ENCODE measurements at regions not wholly inside any gene's neighbourhood (a gene's known extent, or its start where the extent isn't known, plus 50 kb on each side); places are given as distances from the start of the nearest gene placed in this dataset.

GRCh38 chr13:62964522-62964921 is 1548.9 kb upstream of the PCDH20 start:
- Mint-ChIP-seq H3K27ac (no peak overlapping the region), H3K27me3 (no peaks in the 10 kb centered on the region), H3K4me3 (no peak overlapping the region), H3K4me1 (ENCODE audit: low read depth) (no peaks in the 10 kb centered on the region), H3K36me3 (no peaks in the 10 kb centered on the region), H3K9me3 (ENCODE audit: low read depth) (peaks cover 13% of the 10 kb centered on the region)

GRCh38 chr13:62960723-62961122 is 1545.1 kb upstream of the PCDH20 start:
- Mint-ChIP-seq H3K4me3 (no peak overlapping the region), H3K9me3 (ENCODE audit: low read depth) (peaks cover 9% of the 10 kb centered on the region), H3K27ac (no peak overlapping the region), H3K36me3 (no peaks in the 10 kb centered on the region), H3K27me3 (no peaks in the 10 kb centered on the region), H3K4me1 (ENCODE audit: low read depth) (no peaks in the 10 kb centered on the region)

GRCh38 chr13:62933809-62934208 is 1518.2 kb upstream of the PCDH20 start:
- Mint-ChIP-seq H3K4me1 (ENCODE audit: low read depth) (no peaks in the 10 kb centered on the region), H3K9me3 (ENCODE audit: low read depth) (peaks cover 3% of the 10 kb centered on the region), H3K36me3 (no peaks in the 10 kb centered on the region), H3K4me3 (no peak overlapping the region), H3K27me3 (no peaks in the 10 kb centered on the region), H3K27ac (no peak overlapping the region)

GRCh38 chr13:62932256-62932883 is 1516.7 kb upstream of the PCDH20 start:
- no peak overlapping the region for H3K27ac Mint-ChIP-seq
- peaks cover 3% of the 10 kb centered on the region for H3K9me3 Mint-ChIP-seq (ENCODE audit: low read depth)
- no peaks in the 10 kb centered on the region for H3K36me3 Mint-ChIP-seq
- no peak overlapping the region for H3K4me3 Mint-ChIP-seq
- H3K27me3 Mint-ChIP-seq, result no peaks in the 10 kb centered on the region
- H3K4me1 Mint-ChIP-seq (ENCODE audit: low read depth), result no peaks in the 10 kb centered on the region

- Mint-ChIP-seq H3K27ac (no peak overlapping the region), H3K27me3 (no peaks in the 10 kb centered on the region), H3K4me3 (no peak overlapping the region), H3K4me1 (ENCODE audit: low read depth) (no peaks in the 10 kb centered on the region), H3K36me3 (no peaks in the 10 kb centered on the region), H3K9me3 (ENCODE audit: low read depth) (peaks cover 3% of the 10 kb centered on the region)
These were observed 1516.2 kb upstream of the PCDH20 start for GRCh38 chr13:62931853-62932252.

- Mint-ChIP-seq H3K4me1 (ENCODE audit: low read depth) (no peaks in the 10 kb centered on the region), H3K9me3 (ENCODE audit: low read depth) (peaks cover 3% of the 10 kb centered on the region), H3K27ac (no peak overlapping the region), H3K27me3 (no peaks in the 10 kb centered on the region), H3K36me3 (no peaks in the 10 kb centered on the region), H3K4me3 (no peak overlapping the region)
These were observed 1508.7 kb upstream of the PCDH20 start for GRCh38 chr13:62924395-62924794.

- Mint-ChIP-seq H3K4me1 (ENCODE audit: low read depth) (no peaks in the 10 kb centered on the region), H3K4me3 (no peak overlapping the region), H3K9me3 (ENCODE audit: low read depth) (no peaks in the 10 kb centered on the region), H3K27me3 (no peaks in the 10 kb centered on the region), H3K36me3 (no peaks in the 10 kb centered on the region), H3K27ac (no peak overlapping the region)
These were observed 1504.5 kb upstream of the PCDH20 start for GRCh38 chr13:62920159-62920558.

GRCh38 chr13:62919491-62919890 is 1503.8 kb upstream of the PCDH20 start:
- Mint-ChIP-seq H3K27me3 (no peaks in the 10 kb centered on the region), H3K36me3 (no peaks in the 10 kb centered on the region), H3K4me1 (ENCODE audit: low read depth) (no peaks in the 10 kb centered on the region), H3K4me3 (no peak overlapping the region), H3K9me3 (ENCODE audit: low read depth) (no peaks in the 10 kb centered on the region), H3K27ac (no peak overlapping the region)

- no peak overlapping the region for H3K4me3 Mint-ChIP-seq
- no peaks in the 10 kb centered on the region for H3K36me3 Mint-ChIP-seq
- no peaks in the 10 kb centered on the region for H3K9me3 Mint-ChIP-seq (ENCODE audit: low read depth)
- H3K27ac Mint-ChIP-seq, result no peak overlapping the region
- H3K27me3 Mint-ChIP-seq, result no peaks in the 10 kb centered on the region
- no peaks in the 10 kb centered on the region for H3K4me1 Mint-ChIP-seq (ENCODE audit: low read depth)
These were observed 1495.0 kb upstream of the PCDH20 start for GRCh38 chr13:62910541-62911060.

- H3K9me3 Mint-ChIP-seq (ENCODE audit: low read depth), result no peaks in the 10 kb centered on the region
- H3K27ac Mint-ChIP-seq, result no peak overlapping the region
- no peak overlapping the region for H3K4me3 Mint-ChIP-seq
- no peaks in the 10 kb centered on the region for H3K27me3 Mint-ChIP-seq
- no peaks in the 10 kb centered on the region for H3K36me3 Mint-ChIP-seq
- no peaks in the 10 kb centered on the region for H3K4me1 Mint-ChIP-seq (ENCODE audit: low read depth)
These were observed 1492.7 kb upstream of the PCDH20 start for GRCh38 chr13:62908321-62908720.

- Mint-ChIP-seq H3K36me3 (no peaks in the 10 kb centered on the region), H3K4me1 (ENCODE audit: low read depth) (no peaks in the 10 kb centered on the region), H3K4me3 (no peak overlapping the region), H3K9me3 (ENCODE audit: low read depth) (no peaks in the 10 kb centered on the region), H3K27me3 (no peaks in the 10 kb centered on the region), H3K27ac (no peak overlapping the region)
These were observed 1491.2 kb upstream of the PCDH20 start for GRCh38 chr13:62906896-62907295.

GRCh38 chr13:62906469-62906868 is 1490.8 kb upstream of the PCDH20 start:
- no peaks in the 10 kb centered on the region for H3K36me3 Mint-ChIP-seq
- H3K4me3 Mint-ChIP-seq, result no peak overlapping the region
- H3K4me1 Mint-ChIP-seq (ENCODE audit: low read depth), result no peaks in the 10 kb centered on the region
- no peaks in the 10 kb centered on the region for H3K27me3 Mint-ChIP-seq
- no peaks in the 10 kb centered on the region for H3K9me3 Mint-ChIP-seq (ENCODE audit: low read depth)
- no peak overlapping the region for H3K27ac Mint-ChIP-seq

- H3K4me1 Mint-ChIP-seq (ENCODE audit: low read depth), result no peaks in the 10 kb centered on the region
- no peaks in the 10 kb centered on the region for H3K27me3 Mint-ChIP-seq
- H3K9me3 Mint-ChIP-seq (ENCODE audit: low read depth), result no peaks in the 10 kb centered on the region
- no peaks in the 10 kb centered on the region for H3K36me3 Mint-ChIP-seq
- H3K4me3 Mint-ChIP-seq, result no peak overlapping the region
- H3K27ac Mint-ChIP-seq, result no peak overlapping the region
These were observed 1471.4 kb upstream of the PCDH20 start for GRCh38 chr13:62887046-62887445.

GRCh38 chr13:62879071-62879470 is 1463.4 kb upstream of the PCDH20 start:
- no peak overlapping the region for H3K27ac Mint-ChIP-seq
- no peaks in the 10 kb centered on the region for H3K4me1 Mint-ChIP-seq (ENCODE audit: low read depth)
- no peaks in the 10 kb centered on the region for H3K27me3 Mint-ChIP-seq
- no peaks in the 10 kb centered on the region for H3K36me3 Mint-ChIP-seq
- H3K9me3 Mint-ChIP-seq (ENCODE audit: low read depth), result peaks cover 9% of the 10 kb centered on the region
- no peak overlapping the region for H3K4me3 Mint-ChIP-seq

GRCh38 chr13:62875118-62875640 is 1459.5 kb upstream of the PCDH20 start:
- H3K27ac Mint-ChIP-seq, result no peak overlapping the region

GRCh38 chr13:62850331-62850730 is 1434.7 kb upstream of the PCDH20 start:
- H3K4me3 Mint-ChIP-seq, result no peak overlapping the region
- no peaks in the 10 kb centered on the region for H3K9me3 Mint-ChIP-seq (ENCODE audit: low read depth)
- H3K4me1 Mint-ChIP-seq (ENCODE audit: low read depth), result no peaks in the 10 kb centered on the region
- no peaks in the 10 kb centered on the region for H3K27me3 Mint-ChIP-seq
- H3K36me3 Mint-ChIP-seq, result no peaks in the 10 kb centered on the region
- H3K27ac Mint-ChIP-seq, result no peak overlapping the region

More at GRCh38 chr13:62875118-62875640, 1459.5 kb upstream of the PCDH20 start:
- H3K36me3 Mint-ChIP-seq, result no peaks in the 10 kb centered on the region
- peaks cover 15% of the 10 kb centered on the region for H3K9me3 Mint-ChIP-seq (ENCODE audit: low read depth)
- no peaks in the 10 kb centered on the region for H3K27me3 Mint-ChIP-seq
- H3K4me1 Mint-ChIP-seq (ENCODE audit: low read depth), result no peaks in the 10 kb centered on the region
- H3K4me3 Mint-ChIP-seq, result no peak overlapping the region
